ENCODE measurements at regions not wholly inside any gene's neighbourhood (a gene's known extent, or its start where the extent isn't known, plus 50 kb on each side); places are given as distances from the start of the nearest gene placed in this dataset.

DNA sequence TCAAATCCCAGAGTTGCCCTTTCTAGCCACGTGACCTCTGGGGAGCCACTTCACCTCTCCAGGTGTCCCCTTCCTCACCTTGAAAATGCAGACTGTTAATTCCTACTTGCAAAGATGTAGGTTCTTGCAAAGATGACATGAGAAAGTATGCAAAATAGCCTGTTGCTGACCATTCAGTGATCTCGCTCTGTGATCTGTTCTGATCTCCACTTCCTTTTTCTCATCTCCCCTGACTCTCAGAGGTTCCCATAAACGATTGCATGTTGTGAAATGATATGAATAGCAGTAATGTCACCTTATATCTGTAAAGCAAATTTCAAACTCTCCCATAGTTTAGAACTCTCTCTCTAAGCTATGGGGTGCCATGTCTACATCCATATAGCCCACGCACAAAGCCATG, 182.3 kb downstream of the TMEM132E start:
- no peak overlapping the region for H3K27ac ChIP-seq (ENCODE audit: low read depth)
- H3K9me2 ChIP-seq (ENCODE audit: insufficient read depth) = 0 out of 2 replicates have a peak, but pooled peaks cover 4% of the 10 kb centered on the region
- H3K4me1 Mint-ChIP-seq = peaks cover 16% of the 10 kb centered on the region
- H3K79me2 ChIP-seq (replicated peaks; ENCODE audit: insufficient read depth) = no peaks in the 10 kb centered on the region
- no peak overlapping the region for H2AFZ ChIP-seq
- no peaks in the 10 kb centered on the region for H3K36me3 Mint-ChIP-seq (ENCODE audit: low read depth)
- no peak overlapping the region for H3K4me2 ChIP-seq
- no peaks in the 10 kb centered on the region; the same call in 2 of the 3 replicates for H3K9me3 Mint-ChIP-seq
- no peaks in the 10 kb centered on the region for H3F3A ChIP-seq (replicated peaks; ENCODE audit: low read depth)
- ATAC-seq (no peak), DNase-seq (ENCODE audit: low spot score) (no peak)
- TF ChIP-seq ZNF331 (CRISPR knock-in tag; IDR thresholded peaks at IDR 0.05; ENCODE audit: low read depth) = no peak
- TF ChIP-seq, protein P1, sequence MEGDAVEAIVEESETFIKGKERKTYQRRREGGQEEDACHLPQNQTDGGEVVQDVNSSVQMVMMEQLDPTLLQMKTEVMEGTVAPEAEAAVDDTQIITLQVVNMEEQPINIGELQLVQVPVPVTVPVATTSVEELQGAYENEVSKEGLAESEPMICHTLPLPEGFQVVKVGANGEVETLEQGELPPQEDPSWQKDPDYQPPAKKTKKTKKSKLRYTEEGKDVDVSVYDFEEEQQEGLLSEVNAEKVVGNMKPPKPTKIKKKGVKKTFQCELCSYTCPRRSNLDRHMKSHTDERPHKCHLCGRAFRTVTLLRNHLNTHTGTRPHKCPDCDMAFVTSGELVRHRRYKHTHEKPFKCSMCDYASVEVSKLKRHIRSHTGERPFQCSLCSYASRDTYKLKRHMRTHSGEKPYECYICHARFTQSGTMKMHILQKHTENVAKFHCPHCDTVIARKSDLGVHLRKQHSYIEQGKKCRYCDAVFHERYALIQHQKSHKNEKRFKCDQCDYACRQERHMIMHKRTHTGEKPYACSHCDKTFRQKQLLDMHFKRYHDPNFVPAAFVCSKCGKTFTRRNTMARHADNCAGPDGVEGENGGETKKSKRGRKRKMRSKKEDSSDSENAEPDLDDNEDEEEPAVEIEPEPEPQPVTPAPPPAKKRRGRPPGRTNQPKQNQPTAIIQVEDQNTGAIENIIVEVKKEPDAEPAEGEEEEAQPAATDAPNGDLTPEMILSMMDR (conservative IDR thresholded peaks at IDR 0.05; ENCODE audit: low read depth in 2 of 2) = no peak
- no peak for TF ChIP-seq POLR2AphosphoS5 (IDR thresholded peaks at IDR 0.05; ENCODE audit: low read depth)
- no peak for TF ChIP-seq NANOG (IDR thresholded peaks at IDR 0.05; ENCODE audit: borderline replicate concordance)
- TF ChIP-seq CREB1 (CRISPR knock-in tag; IDR thresholded peaks at IDR 0.05; ENCODE audit: low read depth) = no peak
- TF ChIP-seq, protein P2, sequence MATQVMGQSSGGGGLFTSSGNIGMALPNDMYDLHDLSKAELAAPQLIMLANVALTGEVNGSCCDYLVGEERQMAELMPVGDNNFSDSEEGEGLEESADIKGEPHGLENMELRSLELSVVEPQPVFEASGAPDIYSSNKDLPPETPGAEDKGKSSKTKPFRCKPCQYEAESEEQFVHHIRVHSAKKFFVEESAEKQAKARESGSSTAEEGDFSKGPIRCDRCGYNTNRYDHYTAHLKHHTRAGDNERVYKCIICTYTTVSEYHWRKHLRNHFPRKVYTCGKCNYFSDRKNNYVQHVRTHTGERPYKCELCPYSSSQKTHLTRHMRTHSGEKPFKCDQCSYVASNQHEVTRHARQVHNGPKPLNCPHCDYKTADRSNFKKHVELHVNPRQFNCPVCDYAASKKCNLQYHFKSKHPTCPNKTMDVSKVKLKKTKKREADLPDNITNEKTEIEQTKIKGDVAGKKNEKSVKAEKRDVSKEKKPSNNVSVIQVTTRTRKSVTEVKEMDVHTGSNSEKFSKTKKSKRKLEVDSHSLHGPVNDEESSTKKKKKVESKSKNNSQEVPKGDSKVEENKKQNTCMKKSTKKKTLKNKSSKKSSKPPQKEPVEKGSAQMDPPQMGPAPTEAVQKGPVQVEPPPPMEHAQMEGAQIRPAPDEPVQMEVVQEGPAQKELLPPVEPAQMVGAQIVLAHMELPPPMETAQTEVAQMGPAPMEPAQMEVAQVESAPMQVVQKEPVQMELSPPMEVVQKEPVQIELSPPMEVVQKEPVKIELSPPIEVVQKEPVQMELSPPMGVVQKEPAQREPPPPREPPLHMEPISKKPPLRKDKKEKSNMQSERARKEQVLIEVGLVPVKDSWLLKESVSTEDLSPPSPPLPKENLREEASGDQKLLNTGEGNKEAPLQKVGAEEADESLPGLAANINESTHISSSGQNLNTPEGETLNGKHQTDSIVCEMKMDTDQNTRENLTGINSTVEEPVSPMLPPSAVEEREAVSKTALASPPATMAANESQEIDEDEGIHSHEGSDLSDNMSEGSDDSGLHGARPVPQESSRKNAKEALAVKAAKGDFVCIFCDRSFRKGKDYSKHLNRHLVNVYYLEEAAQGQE (IDR thresholded peaks at IDR 0.05; ENCODE audit: unreplicated experiment) = no peak
- no peak for TF ChIP-seq ZNF114 (CRISPR knock-in tag; IDR thresholded peaks at IDR 0.05)
- TF ChIP-seq STAT1 (IDR thresholded peaks at IDR 0.05; ENCODE audit: unreplicated experiment) = no peak
- TF ChIP-seq EZH2 (IDR thresholded peaks at IDR 0.05; ENCODE audit: low read depth, unreplicated experiment) = no peak
- no peak for TF ChIP-seq JUNB (IDR thresholded peaks at IDR 0.05; ENCODE audit: unreplicated experiment)
- TF ChIP-seq, protein P3, sequence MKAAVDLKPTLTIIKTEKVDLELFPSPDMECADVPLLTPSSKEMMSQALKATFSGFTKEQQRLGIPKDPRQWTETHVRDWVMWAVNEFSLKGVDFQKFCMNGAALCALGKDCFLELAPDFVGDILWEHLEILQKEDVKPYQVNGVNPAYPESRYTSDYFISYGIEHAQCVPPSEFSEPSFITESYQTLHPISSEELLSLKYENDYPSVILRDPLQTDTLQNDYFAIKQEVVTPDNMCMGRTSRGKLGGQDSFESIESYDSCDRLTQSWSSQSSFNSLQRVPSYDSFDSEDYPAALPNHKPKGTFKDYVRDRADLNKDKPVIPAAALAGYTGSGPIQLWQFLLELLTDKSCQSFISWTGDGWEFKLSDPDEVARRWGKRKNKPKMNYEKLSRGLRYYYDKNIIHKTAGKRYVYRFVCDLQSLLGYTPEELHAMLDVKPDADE (IDR thresholded peaks at IDR 0.05) = no peak
- TF ChIP-seq, protein P4, sequence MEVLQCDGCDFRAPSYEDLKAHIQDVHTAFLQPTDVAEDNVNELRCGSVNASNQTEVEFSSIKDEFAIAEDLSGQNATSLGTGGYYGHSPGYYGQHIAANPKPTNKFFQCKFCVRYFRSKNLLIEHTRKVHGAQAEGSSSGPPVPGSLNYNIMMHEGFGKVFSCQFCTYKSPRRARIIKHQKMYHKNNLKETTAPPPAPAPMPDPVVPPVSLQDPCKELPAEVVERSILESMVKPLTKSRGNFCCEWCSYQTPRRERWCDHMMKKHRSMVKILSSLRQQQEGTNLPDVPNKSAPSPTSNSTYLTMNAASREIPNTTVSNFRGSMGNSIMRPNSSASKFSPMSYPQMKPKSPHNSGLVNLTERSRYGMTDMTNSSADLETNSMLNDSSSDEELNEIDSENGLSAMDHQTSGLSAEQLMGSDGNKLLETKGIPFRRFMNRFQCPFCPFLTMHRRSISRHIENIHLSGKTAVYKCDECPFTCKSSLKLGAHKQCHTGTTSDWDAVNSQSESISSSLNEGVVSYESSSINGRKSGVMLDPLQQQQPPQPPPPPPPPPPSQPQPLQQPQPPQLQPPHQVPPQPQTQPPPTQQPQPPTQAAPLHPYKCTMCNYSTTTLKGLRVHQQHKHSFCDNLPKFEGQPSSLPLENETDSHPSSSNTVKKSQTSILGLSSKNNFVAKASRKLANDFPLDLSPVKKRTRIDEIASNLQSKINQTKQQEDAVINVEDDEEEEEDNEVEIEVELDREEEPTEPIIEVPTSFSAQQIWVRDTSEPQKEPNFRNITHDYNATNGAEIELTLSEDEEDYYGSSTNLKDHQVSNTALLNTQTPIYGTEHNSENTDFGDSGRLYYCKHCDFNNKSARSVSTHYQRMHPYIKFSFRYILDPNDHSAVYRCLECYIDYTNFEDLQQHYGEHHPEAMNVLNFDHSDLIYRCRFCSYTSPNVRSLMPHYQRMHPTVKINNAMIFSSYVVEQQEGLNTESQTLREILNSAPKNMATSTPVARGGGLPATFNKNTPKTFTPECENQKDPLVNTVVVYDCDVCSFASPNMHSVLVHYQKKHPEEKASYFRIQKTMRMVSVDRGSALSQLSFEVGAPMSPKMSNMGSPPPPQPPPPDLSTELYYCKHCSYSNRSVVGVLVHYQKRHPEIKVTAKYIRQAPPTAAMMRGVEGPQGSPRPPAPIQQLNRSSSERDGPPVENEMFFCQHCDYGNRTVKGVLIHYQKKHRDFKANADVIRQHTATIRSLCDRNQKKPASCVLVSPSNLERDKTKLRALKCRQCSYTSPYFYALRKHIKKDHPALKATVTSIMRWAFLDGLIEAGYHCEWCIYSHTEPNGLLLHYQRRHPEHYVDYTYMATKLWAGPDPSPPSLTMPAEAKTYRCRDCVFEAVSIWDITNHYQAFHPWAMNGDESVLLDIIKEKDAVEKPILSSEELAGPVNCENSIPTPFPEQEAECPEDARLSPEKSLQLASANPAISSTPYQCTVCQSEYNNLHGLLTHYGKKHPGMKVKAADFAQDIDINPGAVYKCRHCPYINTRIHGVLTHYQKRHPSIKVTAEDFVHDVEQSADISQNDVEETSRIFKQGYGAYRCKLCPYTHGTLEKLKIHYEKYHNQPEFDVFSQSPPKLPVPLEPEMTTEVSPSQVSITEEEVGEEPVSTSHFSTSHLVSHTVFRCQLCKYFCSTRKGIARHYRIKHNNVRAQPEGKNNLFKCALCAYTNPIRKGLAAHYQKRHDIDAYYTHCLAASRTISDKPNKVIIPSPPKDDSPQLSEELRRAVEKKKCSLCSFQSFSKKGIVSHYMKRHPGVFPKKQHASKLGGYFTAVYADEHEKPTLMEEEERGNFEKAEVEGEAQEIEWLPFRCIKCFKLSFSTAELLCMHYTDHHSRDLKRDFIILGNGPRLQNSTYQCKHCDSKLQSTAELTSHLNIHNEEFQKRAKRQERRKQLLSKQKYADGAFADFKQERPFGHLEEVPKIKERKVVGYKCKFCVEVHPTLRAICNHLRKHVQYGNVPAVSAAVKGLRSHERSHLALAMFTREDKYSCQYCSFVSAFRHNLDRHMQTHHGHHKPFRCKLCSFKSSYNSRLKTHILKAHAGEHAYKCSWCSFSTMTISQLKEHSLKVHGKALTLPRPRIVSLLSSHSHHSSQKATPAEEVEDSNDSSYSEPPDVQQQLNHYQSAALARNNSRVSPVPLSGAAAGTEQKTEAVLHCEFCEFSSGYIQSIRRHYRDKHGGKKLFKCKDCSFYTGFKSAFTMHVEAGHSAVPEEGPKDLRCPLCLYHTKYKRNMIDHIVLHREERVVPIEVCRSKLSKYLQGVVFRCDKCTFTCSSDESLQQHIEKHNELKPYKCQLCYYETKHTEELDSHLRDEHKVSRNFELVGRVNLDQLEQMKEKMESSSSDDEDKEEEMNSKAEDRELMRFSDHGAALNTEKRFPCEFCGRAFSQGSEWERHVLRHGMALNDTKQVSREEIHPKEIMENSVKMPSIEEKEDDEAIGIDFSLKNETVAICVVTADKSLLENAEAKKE (CRISPR knock-in tag; IDR thresholded peaks at IDR 0.05) = no peak
- TF ChIP-seq EZH2phosphoT487 (IDR thresholded peaks at IDR 0.05; ENCODE audit: unreplicated experiment) = no peak
- H3K27me3 Mint-ChIP-seq (ENCODE audit: insufficient read depth, low read depth, poor library complexity) = peaks cover 4% of the 10 kb centered on the region
- no peak overlapping the region for H3K4me3 ChIP-seq
- H3K4me3 Mint-ChIP-seq = no peak overlapping the region
- no peak overlapping the region for H3K27ac Mint-ChIP-seq
- H4K20me1 ChIP-seq (replicated peaks; ENCODE audit: insufficient read depth) = no peaks in the 10 kb centered on the region
- H3K4me1 ChIP-seq (ENCODE audit: insufficient read depth) = no peaks in the 10 kb centered on the region
- H3K36me3 ChIP-seq (ENCODE audit: insufficient read depth) = no peaks in the 10 kb centered on the region
- no peaks in the 10 kb centered on the region for H3K27me3 ChIP-seq (ENCODE audit: insufficient read depth)
